GM12872 (cell line): ENCODE measurements at regions not wholly inside any gene's neighbourhood (a gene's known extent, or its start where the extent isn't known, plus 50 kb on each side); places are given as distances from the start of the nearest gene placed in this dataset.

Experiments used
- TF ChIP-seq, protein P1 (sequence below): IDR thresholded peaks from 3 replicates; pipeline ENCODE4 v1.5.1; 2011; ENCODE audit warnings: low read depth, mild to moderate bottlenecking, low read length, moderate library complexity; ENCODE audit not compliant: insufficient read depth

DNA sequence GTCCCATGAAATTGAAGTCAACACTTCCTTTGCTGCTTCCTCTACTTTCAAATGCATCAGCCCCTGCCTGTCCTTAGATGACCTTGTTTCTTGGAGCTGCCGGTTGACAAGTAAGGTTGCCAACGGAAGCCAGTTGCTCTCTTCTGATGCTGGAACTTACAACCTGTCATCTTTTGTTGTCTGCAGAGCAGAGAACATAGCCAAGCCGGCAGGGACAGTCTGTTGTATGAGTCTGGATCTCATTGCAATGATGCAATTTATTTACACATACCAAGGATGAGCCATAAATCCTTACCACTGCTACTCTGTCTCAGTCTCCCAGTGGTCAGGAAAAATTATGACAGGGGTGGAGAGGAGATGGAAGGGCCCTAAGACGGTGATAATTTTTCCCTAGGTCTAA, 151.4 kb downstream of the BLID start:
- TF ChIP-seq, protein P1, sequence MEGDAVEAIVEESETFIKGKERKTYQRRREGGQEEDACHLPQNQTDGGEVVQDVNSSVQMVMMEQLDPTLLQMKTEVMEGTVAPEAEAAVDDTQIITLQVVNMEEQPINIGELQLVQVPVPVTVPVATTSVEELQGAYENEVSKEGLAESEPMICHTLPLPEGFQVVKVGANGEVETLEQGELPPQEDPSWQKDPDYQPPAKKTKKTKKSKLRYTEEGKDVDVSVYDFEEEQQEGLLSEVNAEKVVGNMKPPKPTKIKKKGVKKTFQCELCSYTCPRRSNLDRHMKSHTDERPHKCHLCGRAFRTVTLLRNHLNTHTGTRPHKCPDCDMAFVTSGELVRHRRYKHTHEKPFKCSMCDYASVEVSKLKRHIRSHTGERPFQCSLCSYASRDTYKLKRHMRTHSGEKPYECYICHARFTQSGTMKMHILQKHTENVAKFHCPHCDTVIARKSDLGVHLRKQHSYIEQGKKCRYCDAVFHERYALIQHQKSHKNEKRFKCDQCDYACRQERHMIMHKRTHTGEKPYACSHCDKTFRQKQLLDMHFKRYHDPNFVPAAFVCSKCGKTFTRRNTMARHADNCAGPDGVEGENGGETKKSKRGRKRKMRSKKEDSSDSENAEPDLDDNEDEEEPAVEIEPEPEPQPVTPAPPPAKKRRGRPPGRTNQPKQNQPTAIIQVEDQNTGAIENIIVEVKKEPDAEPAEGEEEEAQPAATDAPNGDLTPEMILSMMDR, result no peak

DNA sequence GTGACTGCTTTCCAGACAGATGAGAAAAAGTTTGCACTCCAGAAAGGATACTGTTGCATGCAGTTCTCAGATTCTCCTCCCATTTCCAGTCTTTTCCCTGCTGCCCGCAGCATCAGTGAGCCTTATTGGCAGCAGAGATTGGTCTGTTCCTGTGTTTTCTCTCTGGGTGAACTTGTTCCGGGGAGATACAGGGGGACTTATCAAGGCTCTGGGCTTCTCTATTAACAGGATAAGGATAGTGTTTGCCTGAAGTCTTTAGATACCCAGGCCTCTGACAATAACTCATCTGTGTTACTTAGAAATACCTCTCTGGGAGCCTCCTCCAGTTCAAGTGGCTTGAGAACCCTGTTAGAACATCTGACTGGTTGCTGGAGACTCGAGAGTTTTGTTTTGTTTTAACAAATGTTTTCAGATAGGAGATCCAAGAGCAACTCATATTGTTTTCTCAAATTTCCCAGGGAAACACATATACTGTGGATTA, 154.7 kb downstream of the BLID start:
- TF ChIP-seq, protein P1, result no peak

DNA sequence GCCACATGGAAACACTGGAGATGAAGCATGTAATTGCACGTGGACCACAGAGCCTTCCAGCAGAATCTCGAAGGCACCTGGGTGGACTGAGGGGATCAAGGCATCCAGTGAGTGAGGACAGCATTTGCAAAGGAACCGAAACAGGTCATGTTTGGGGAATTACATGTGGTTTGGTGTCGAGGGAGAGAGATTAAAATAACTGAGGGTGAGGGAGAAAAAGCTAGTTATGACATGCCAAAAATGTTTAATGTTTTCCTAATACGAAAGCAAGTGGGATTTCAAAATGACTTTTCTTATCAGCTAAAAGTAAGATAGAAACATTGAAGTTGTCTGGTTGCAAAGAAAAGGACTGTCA, 157.1 kb downstream of the BLID start:
- TF ChIP-seq, protein P1, result no peak

DNA sequence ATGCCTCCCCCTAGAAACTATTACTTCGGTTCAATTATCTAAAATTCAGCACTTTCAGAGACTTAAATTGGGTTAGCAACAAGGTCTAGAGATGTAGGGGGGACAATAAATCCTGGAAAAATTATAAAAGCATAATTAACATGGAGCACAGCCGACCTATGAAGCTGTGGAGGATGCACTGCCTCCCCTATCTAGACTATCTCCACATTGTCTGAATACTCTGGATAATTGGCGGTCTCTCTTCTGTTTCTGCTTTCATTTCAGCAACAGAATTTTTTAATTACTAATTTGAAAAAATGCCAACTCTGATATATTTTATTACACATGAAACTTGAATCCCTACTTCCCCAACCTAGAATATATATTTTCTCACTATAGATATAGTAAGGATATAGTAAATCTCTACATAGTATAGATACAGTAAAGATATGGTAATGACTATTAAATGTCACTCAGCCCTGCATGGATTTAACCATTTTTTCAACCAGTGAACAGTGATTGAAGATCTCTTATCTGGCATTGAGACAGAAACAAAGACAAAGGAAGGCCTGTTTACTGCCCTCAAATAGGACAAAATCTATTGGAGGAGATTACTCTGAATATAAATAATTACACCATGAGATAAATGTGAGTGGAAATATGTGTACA, 157.6 kb downstream of the BLID start:
- TF ChIP-seq, protein P1, result no peak

DNA sequence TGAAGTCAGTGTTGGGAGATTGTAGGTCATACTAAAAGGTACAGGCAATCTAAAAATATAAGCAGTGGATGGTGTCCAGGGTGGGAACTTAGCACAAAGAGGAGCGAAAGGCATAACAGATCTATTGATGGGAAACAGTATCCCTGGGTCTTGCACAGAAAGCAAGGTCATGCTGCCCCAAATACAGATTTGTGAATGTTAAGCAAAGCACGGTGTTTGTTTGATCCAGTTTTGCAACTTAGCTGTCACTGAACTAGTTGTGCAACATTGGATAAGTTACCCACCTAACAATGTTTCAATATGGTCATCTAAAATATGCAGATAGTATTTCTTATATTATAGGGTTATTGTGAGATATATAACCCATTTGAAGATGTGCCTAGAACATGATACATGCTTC, 162.9 kb downstream of the BLID start:
- TF ChIP-seq, protein P1, result no peak

DNA sequence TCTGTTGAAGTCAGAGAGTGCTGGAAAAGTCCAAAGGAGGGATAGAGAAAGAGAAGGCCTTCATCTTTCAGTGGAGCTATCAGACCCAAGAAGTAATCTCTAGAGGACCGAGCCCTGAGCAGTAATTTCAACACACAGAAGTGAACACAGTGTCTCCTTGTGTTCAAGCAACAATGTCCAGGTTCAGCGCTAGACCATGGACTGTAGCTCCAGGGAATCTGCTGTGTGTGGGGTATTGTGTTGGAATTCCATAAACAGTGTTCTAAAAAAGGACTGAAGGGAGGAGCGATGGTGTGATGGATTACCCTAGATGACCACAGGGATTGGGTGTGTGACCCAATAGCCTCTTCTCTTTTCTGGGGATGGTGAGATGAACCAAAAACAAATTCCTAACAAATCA, 165.9 kb downstream of the BLID start:
- TF ChIP-seq, protein P1, result no peak

DNA sequence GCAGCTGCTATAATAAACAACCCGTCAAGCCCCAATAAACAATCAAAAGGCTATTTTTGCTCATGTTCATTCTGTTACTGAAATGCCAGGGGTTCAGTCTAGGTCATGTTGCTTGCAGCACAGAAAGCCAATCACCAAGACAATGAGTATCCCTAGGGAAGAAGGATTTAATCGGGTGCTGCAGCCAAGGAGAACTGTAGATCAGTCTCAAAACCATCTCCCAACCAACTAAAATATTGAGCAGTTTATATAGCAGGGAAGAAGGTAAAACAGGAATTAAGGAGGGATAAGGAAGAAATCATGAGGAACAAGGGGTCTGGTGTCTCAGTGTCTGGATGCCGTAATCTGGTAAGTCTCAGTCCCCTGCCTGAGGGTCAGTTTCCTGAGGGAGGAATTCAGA, 169.5 kb downstream of the BLID start:
- TF ChIP-seq, protein P1, result no peak
